SK-N-SH (cell line): ENCODE measurements at regions not wholly inside any gene's neighbourhood (a gene's known extent, or its start where the extent isn't known, plus 50 kb on each side); places are given as distances from the start of the nearest gene placed in this dataset.

Source experiments
- CTCF ChIA-PET: fragments of 300-600, 350-600 bp; formaldehyde crosslinking; extraction: SDS; loops from one replicate; lab custom pipeline; 2021; lab: Yijun Ruan, JAX
- POLR2A ChIA-PET: fragments of 350-600 bp; sonication (Branson Sonifier 250); formaldehyde crosslinking; extraction: SDS; loops from one replicate; lab custom pipeline; 2020; ENCODE audit warnings: antibody characterized with exemption, inconsistent platforms; lab: Yijun Ruan, JAX
- DNase-seq: peaks from one replicate; pipeline ENCODE4 v3.0.0; 2012
- H2AFZ ChIP-seq: fragments of 200-600 bp; sonication (generic); 2 replicates; pipeline ENCODE4 v1.8.1; 2016; ENCODE audit warnings: antibody characterized with exemption, mild to moderate bottlenecking, low read depth
- H3F3A ChIP-seq: fragments of 200-600 bp; sonication (generic); replicated peaks from 2 replicates; pipeline ENCODE3; 2016; ENCODE audit warnings: antibody characterized with exemption, mild to moderate bottlenecking; ENCODE audit not compliant: insufficient read depth
- H3K27ac ChIP-seq, 2 experiments: fragments of 200-500 bp in 1 of 2; fragments of 200-600 bp in 1 of 2; sonication (Bioruptor generic) in 1 of 2; sonication (generic), shearing (Covaris generic) in 1 of 2; 2 replicates each; pipeline versions ENCODE4 v1.5.1 to v1.6.1; 2014 to 2016; ENCODE audit warnings: low read depth in 2 of 2, inconsistent platforms in 1 of 2, low read length in 1 of 2, mild to moderate bottlenecking in 1 of 2, mixed read lengths in 1 of 2
- H3K27me3 ChIP-seq: fragments of 200-600 bp; sonication (generic), shearing (Covaris generic); 2 replicates; pipeline ENCODE4 v1.6.1; 2016; ENCODE audit warnings: mixed run types; ENCODE audit not compliant: insufficient read depth
- H3K36me3 ChIP-seq, 2 experiments: fragments of 200-500 bp in 1 of 2; fragments of 200-600 bp in 1 of 2; sonication (Bioruptor generic) in 1 of 2; sonication (generic) in 1 of 2; replicated peaks in 1 of 2; 2 replicates each; pipeline versions ENCODE3 to v1.5.1; 2014 to 2016; ENCODE audit warnings: low read length in 1 of 2, mild to moderate bottlenecking in 1 of 2; ENCODE audit not compliant: insufficient read depth in 2 of 2, control insufficient read depth in 1 of 2
- H3K4me1 ChIP-seq, 2 experiments: fragments of 200-500 bp in 1 of 2; fragments of 200-600 bp in 1 of 2; sonication (Bioruptor generic) in 1 of 2; sonication (generic), shearing (Covaris generic) in 1 of 2; 2 replicates each; pipeline versions ENCODE4 v1.5.1 to v1.6.1; 2014 to 2016; ENCODE audit warnings: low read depth in 1 of 2, low read length in 1 of 2, mixed run types in 1 of 2; ENCODE audit not compliant: insufficient read depth in 2 of 2, control insufficient read depth in 1 of 2
- H3K4me2 ChIP-seq: fragments of 200-600 bp; sonication (generic), shearing (Covaris generic); 2 replicates; pipeline ENCODE4 v1.6.1; 2017; ENCODE audit warnings: mixed run types
- H3K4me3 ChIP-seq, 2 experiments: fragments of 200-500 bp in 1 of 2; fragments of 200-600 bp in 1 of 2; sonication (Bioruptor generic) in 1 of 2; sonication (generic), shearing (Covaris generic) in 1 of 2; 2 replicates each; pipeline versions ENCODE4 v1.5.1 to v1.8.1; 2014 to 2016; ENCODE audit warnings: low read depth in 2 of 2, inconsistent platforms in 1 of 2, low read length in 1 of 2, mild to moderate bottlenecking in 1 of 2, mixed read lengths in 1 of 2, moderate library complexity in 1 of 2
- H3K79me2 ChIP-seq: fragments of 200-600 bp; sonication (generic); 2 replicates; pipeline ENCODE4 v1.8.1; 2017; ENCODE audit warnings: mild to moderate bottlenecking; ENCODE audit not compliant: insufficient read depth
- H3K9ac ChIP-seq: fragments of 200-600 bp; sonication (generic); 2 replicates; pipeline ENCODE4 v1.6.1; 2017; ENCODE audit warnings: mixed run types
- H3K9me2 ChIP-seq: fragments of 200-600 bp; sonication (generic); 2 replicates; pipeline ENCODE4 v1.6.1; 2017; ENCODE audit warnings: mixed run types
- H3K9me3 ChIP-seq: fragments of 200-600 bp; sonication (generic); 2 replicates; pipeline ENCODE4 v1.6.1; 2017; ENCODE audit warnings: mixed run types, mild to moderate bottlenecking, moderate library complexity
- H4K20me1 ChIP-seq: fragments of 200-600 bp; sonication (generic); 2 replicates; pipeline ENCODE4 v1.6.1; 2017; ENCODE audit warnings: mild to moderate bottlenecking, mixed run types; ENCODE audit not compliant: insufficient read depth
- CTCF ChIP-seq: fragments of 200-600 bp; sonication (generic); IDR thresholded peaks from 2 replicates; pipeline ENCODE4 v1.6.1; 2017; ENCODE audit warnings: antibody characterized with exemption, mild to moderate bottlenecking, moderate library complexity
- FOSL2 ChIP-seq: IDR thresholded peaks from 2 replicates; pipeline ENCODE4 v1.4.0; 2012; ENCODE audit warnings: low read depth, mild to moderate bottlenecking, moderate library complexity, borderline replicate concordance
- FOXM1 ChIP-seq: IDR thresholded peaks from 2 replicates; pipeline ENCODE4 v1.4.0; 2012; ENCODE audit warnings: low read depth, mild to moderate bottlenecking
- IRF3 ChIP-seq: fragments of 150-350 bp; IDR thresholded peaks from 2 replicates; pipeline ENCODE4 v1.6.1; 2016; ENCODE audit warnings: mild to moderate bottlenecking, low read depth, low read length
- MEF2A ChIP-seq: IDR thresholded peaks from 2 replicates; pipeline ENCODE4 v1.4.0; 2012; ENCODE audit warnings: low read depth, borderline replicate concordance
- MXI1 ChIP-seq: IDR thresholded peaks from 2 replicates; pipeline ENCODE4 v1.6.1; 2012; ENCODE audit warnings: mild to moderate bottlenecking, low read depth, low read length, improper control_type of control experiment
- NFIC ChIP-seq: IDR thresholded peaks from 2 replicates; pipeline ENCODE4 v1.4.0; 2012; ENCODE audit warnings: borderline replicate concordance
- RAD21 ChIP-seq: IDR thresholded peaks from 2 replicates; pipeline ENCODE4 v1.6.1; 2012; ENCODE audit warnings: mild to moderate bottlenecking, low read length
- REST ChIP-seq: IDR thresholded peaks from 2 replicates; pipeline ENCODE4 v1.6.1; 2012; ENCODE audit warnings: mild to moderate bottlenecking, low read depth, low read length, moderate library complexity
- SMC3 ChIP-seq: IDR thresholded peaks from 2 replicates; pipeline ENCODE4 v1.6.1; 2012; ENCODE audit warnings: low read depth, low read length, improper control_type of control experiment
- TCF12 ChIP-seq: IDR thresholded peaks from 2 replicates; pipeline ENCODE4 v1.4.0; 2012
- TEAD4 ChIP-seq: IDR thresholded peaks from 2 replicates; pipeline ENCODE4 v1.4.0; 2012; ENCODE audit warnings: mild to moderate bottlenecking, borderline replicate concordance; ENCODE audit not compliant: insufficient read depth
- YY1 ChIP-seq: IDR thresholded peaks from 2 replicates; pipeline ENCODE4 v1.4.0; 2012; ENCODE audit warnings: low read depth, mild to moderate bottlenecking
- WGBS: methylation state at CpG from one replicate; pipeline ENCODE4 v1.1.6; 2017; ENCODE audit warnings: low lambda C conversion rate; 5-methylcytosine and 5-hydroxymethylcytosine counted together

GRCh38 chr9:107154766-107155165 is 128.3 kb upstream of the RAD23B start (continued):
- TF ChIP-seq REST (no peak), FOXM1 (no peak)

- TF ChIP-seq NFIC (no peak), IRF3 (no peak), MEF2A (no peak)
- DNase-seq = no peak
- H3F3A ChIP-seq = no peaks in the 10 kb centered on the region
- no peaks in the 10 kb centered on the region for H3K36me3 ChIP-seq
- no peak overlapping the region for H2AFZ ChIP-seq
- no peak overlapping the region for H3K4me2 ChIP-seq
- WGBS = 63% methylated on average over 1 of the region's 3 CpGs
- H3K4me1 ChIP-seq = no peaks in the 10 kb centered on the region
- ChIA-PET CTCF (interaction anchor here (1.4 kb wide), 1 partner anchor 18 kb away, joined by 4 read pairs; no protein-coding TSS in a partner anchor), POLR2A (no interaction called here)
- no peak overlapping the region for H3K27ac ChIP-seq
- no peaks in the 10 kb centered on the region for H3K79me2 ChIP-seq
- no peaks in the 10 kb centered on the region for H3K27me3 ChIP-seq
- H3K9me2 ChIP-seq = no peaks in the 10 kb centered on the region
- no peak overlapping the region for H3K4me3 ChIP-seq
- H3K9me3 ChIP-seq = no peaks in the 10 kb centered on the region
- no peaks in the 10 kb centered on the region for H4K20me1 ChIP-seq
- H3K9ac ChIP-seq = no peak overlapping the region
These were observed 127.7 kb upstream of the RAD23B start for GRCh38 chr9:107155244-107155817.

- TF ChIP-seq MXI1 = no peak
- TF ChIP-seq NFIC = no peak
- peak; percentile 52 for TF ChIP-seq CTCF
- TF ChIP-seq YY1 = no peak
- TF ChIP-seq FOSL2 = no peak
- TF ChIP-seq SMC3 = peak; percentile 46
- TF ChIP-seq MEF2A = no peak
- TF ChIP-seq TEAD4 = no peak
- no peak for TF ChIP-seq TCF12
- TF ChIP-seq RAD21 = peak; percentile 68
- TF ChIP-seq, all 33 proteins: peak for 3
- no peak overlapping the region for H3K9ac ChIP-seq
These were observed 124.8 kb upstream of the RAD23B start for GRCh38 chr9:107158321-107158720.

More at GRCh38 chr9:107158321-107158720, 124.8 kb upstream of the RAD23B start:
- WGBS = 20% methylated on average over 2 of the region's 2 CpGs
- H3K4me2 ChIP-seq = no peak overlapping the region
- no peaks in the 10 kb centered on the region for H4K20me1 ChIP-seq
- H3K9me3 ChIP-seq = no peaks in the 10 kb centered on the region
- no peaks in the 10 kb centered on the region for H3F3A ChIP-seq
- no peak overlapping the region for H3K4me3 ChIP-seq
- CTCF ChIA-PET = interaction anchor here (0.6 to 4.0 kb wide), 16 partner anchors 9 to 1321 kb away, joined by 3 to 26 read pairs (median 6); partner anchors contain the start of gene ZNF462
- H3K9me2 ChIP-seq = no peaks in the 10 kb centered on the region
- H3K27me3 ChIP-seq = no peaks in the 10 kb centered on the region
- no peaks in the 10 kb centered on the region for H3K79me2 ChIP-seq
- no peaks in the 10 kb centered on the region for H3K36me3 ChIP-seq
- no peak overlapping the region for H2AFZ ChIP-seq
- H3K27ac ChIP-seq = no peak overlapping the region
- POLR2A ChIA-PET = no interaction called here
- no peaks in the 10 kb centered on the region for H3K4me1 ChIP-seq
- peak; percentile 34 for DNase-seq
